GM19372 (cell line): ENCODE measurements at regions not wholly inside any gene's neighbourhood (a gene's known extent, or its start where the extent isn't known, plus 50 kb on each side); places are given as distances from the start of the nearest gene placed in this dataset.
A peak's percentile ranks its signal among the peaks of the same experiment; 100 is the strongest.
"Not testable (repeated sequence)": the region's sequence is repeated elsewhere in the genome, so short reads cannot be mapped to it uniquely, and the experiment has no call there.

Experiments
- ATAC-seq: cut with Tn5 transposase; IDR thresholded peaks from one replicate; pipeline ENCODE4 v1.9.1; 2021; ENCODE audit warnings: mild to moderate bottlenecking, low read depth, moderate library complexity; ENCODE audit not compliant: unreplicated experiment

- ATAC-seq: no peak
These were observed 2465.1 kb upstream of the PCDH20 start for GRCh38 chr13:63880705-63881104.

- ATAC-seq: no peak
These were observed 2458.3 kb upstream of the PCDH20 start for GRCh38 chr13:63873936-63874335.

GRCh38 chr13:63864171-63864902, 2448.7 kb upstream of the PCDH20 start:
- no peak for ATAC-seq

GRCh38 chr13:63855457-63856118, 2439.9 kb upstream of the PCDH20 start:
- ATAC-seq: no peak

- no peak for ATAC-seq
These were observed 2438.2 kb upstream of the PCDH20 start for GRCh38 chr13:63853816-63854215.

GRCh38 chr13:63851526-63851925, 2435.9 kb upstream of the PCDH20 start:
- ATAC-seq: no peak

GRCh38 chr13:63843766-63844699, 2428.4 kb upstream of the PCDH20 start:
- no peak for ATAC-seq

GRCh38 chr13:63842102-63842501, 2426.5 kb upstream of the PCDH20 start:
- no peak for ATAC-seq

GRCh38 chr13:63840551-63841421, 2425.1 kb upstream of the PCDH20 start:
- ATAC-seq: no peak

GRCh38 chr13:63838366-63839110, 2422.9 kb upstream of the PCDH20 start:
- no peak for ATAC-seq

GRCh38 chr13:63837701-63838100, 2422.1 kb upstream of the PCDH20 start:
- not testable (repeated sequence) for ATAC-seq

- not testable (repeated sequence) for ATAC-seq
These were observed 2414.0 kb upstream of the PCDH20 start for GRCh38 chr13:63829609-63830008.

GRCh38 chr13:63821785-63822184, 2406.1 kb upstream of the PCDH20 start:
- ATAC-seq: not testable (repeated sequence)

- not testable (repeated sequence) for ATAC-seq
These were observed 2395.9 kb upstream of the PCDH20 start for GRCh38 chr13:63811428-63812004.

GRCh38 chr13:63791134-63791533, 2375.5 kb upstream of the PCDH20 start:
- not testable (repeated sequence) for ATAC-seq

- no peak for ATAC-seq
These were observed 2358.5 kb upstream of the PCDH20 start for GRCh38 chr13:63774133-63774532.

GRCh38 chr13:63773476-63773875, 2357.8 kb upstream of the PCDH20 start:
- no peak for ATAC-seq

- not testable (repeated sequence) for ATAC-seq
These were observed 2342.0 kb upstream of the PCDH20 start for GRCh38 chr13:63757683-63758082.

- ATAC-seq: peak; percentile 64
These were observed 2334.2 kb upstream of the PCDH20 start for GRCh38 chr13:63749857-63750256.
